HG03460 (cell line): ENCODE measurements at regions not wholly inside any gene's neighbourhood (a gene's known extent, or its start where the extent isn't known, plus 50 kb on each side); places are given as distances from the start of the nearest gene placed in this dataset.

Experiments
- ATAC-seq: cut with Tn5 transposase; IDR thresholded peaks from one replicate; pipeline ENCODE4 v1.9.1; 2021; ENCODE audit not compliant: unreplicated experiment

GRCh38 chr6:144335311-144335861 is 50.3 kb downstream of the UTRN start:
- ATAC-seq: no peak

- ATAC-seq: peak; percentile 62
Observed at GRCh38 chr6:144335914-144336313, 50.8 kb downstream of the UTRN start.

GRCh38 chr6:144336900-144337299 is 51.8 kb downstream of the UTRN start:
- no peak for ATAC-seq

GRCh38 chr6:144338474-144338873 is 53.3 kb downstream of the UTRN start:
- no peak for ATAC-seq

DNA sequence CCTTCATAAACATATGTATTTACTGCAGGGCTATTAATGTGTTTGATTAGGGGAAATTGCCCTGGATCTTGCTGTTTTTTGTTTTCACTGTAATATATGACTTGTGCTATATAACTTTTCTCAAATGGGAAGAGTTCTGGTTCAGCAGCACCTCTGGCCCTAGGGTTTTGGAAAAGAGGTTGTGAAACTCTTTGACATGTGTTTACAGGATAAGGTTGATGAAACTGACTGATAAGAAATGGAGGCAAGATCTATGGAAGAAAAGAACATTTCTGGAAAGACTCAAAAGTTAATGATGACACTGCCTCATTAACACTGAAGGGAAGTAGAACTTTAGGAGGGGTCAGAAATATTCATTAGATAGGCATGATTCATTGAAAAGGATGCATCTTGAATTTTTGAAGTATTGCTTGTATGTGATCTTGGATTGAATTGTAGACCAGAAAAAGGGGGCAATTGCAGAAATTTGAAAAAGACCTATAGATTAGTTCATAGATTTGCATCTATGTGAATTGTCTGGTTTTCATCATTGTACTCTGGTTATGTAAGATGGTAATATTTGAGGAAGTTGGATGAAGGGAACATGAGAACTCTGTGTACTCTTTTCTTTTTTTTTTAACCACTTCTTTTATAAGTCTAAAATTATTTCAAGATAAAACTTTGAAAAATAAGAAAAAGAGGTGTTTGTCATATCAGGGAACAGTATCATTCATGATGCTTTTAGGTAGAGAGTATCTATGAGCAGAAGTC is 54.0 kb downstream of the UTRN start:
- ATAC-seq: no peak

DNA sequence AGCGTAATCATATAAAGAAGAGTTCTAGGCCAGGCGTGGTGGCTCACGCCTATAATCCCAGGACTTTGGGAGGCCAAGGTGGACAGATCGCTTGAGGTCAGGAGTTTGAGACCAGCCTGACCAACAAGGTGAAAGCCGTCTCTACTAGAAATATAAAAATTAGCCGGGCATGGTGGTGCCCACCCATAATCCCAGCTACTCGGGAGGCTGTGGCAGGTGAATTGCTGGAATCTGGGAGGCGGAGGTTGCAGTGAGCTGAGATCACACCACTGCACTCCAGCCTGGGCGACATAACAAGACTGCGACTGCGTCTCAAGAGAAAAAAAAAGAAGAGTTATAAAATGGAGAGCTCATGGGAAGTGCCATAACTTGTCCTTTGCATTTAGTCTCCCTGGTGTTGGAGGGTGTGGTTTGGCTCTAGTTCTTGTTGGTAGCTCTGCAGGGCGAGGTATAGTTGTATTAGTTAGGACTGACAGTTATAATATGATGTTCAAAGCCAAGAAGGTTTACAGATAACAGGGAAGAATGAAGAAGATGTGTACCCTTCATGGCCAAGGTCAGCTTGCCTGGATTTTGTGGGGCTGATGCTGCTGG is 54.8 kb downstream of the UTRN start:
- ATAC-seq: no peak

- ATAC-seq: no peak
Observed at GRCh38 chr6:144340541-144341371, 55.6 kb downstream of the UTRN start.

- ATAC-seq: no peak
Observed at GRCh38 chr6:144341831-144342527, 56.8 kb downstream of the UTRN start.

- ATAC-seq: peak; percentile 45
Observed at GRCh38 chr6:144343701-144344428, 58.7 kb downstream of the UTRN start.

GRCh38 chr6:144344646-144345045 is 59.5 kb downstream of the UTRN start:
- ATAC-seq: peak; percentile 31

DNA sequence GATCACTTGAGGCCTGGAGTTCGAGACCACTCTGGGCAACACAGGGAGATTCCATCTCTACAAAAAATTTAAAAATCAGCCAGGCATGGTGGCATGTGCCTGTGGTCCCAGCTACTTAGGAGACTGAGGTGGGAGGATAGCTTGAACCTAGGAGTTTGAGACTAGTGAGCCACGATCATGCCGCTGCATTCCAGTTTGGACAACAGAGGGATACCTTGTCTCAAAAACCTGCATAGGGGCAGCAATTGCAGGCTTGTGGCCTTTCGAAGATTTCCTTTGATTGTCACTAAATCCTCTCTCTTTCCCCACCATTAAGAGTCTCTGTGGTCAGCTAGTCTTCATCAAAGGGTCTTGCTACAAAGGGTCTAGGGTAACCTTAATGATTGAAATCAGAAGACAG is 60.3 kb downstream of the UTRN start:
- ATAC-seq: no peak

DNA sequence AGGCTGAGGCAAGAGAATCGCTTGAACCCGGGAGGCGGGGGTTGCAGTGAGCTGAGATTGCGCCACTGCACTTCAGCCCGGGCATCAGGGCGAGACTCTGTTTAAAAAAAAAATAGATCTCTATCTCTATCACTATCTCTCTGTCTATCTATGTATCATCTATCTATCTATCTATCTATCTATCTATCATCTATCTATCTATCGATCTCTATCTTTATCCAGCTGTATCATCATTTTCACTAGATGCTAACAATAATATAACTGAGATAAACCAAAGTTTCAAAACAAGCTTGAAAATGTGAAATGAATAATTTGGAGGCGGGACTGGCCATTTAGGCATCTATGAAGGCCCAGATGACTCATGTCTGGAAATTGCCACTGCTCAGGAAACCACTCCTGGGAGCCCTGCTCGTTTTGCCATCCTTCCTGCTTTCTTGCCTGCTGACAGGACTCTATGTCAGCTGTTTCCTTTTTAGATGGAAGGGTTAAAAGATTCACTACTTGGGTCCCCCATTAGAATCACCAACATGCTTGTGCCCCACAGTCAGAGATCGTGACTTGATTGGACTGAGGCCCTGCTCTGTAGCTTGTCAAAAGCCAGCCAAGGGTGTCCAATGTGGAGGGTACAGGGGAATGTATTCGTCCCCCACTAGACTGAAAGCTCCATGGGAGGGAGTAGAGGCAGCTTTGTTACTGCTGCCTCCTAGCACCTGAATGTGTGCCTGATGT is 61.7 kb downstream of the UTRN start:
- no peak for ATAC-seq

- no peak for ATAC-seq
Observed at GRCh38 chr6:144347448-144347759, 62.3 kb downstream of the UTRN start.

GRCh38 chr6:144347933-144348332 is 62.8 kb downstream of the UTRN start:
- no peak for ATAC-seq

- peak; percentile 43 for ATAC-seq
Observed at GRCh38 chr6:144349690-144350527, 64.8 kb downstream of the UTRN start.

- peak; percentile 1 for ATAC-seq
Observed at GRCh38 chr6:144350528-144350880, 65.4 kb downstream of the UTRN start.

- ATAC-seq: no peak
Observed at GRCh38 chr6:144351379-144352127, 66.4 kb downstream of the UTRN start.

DNA sequence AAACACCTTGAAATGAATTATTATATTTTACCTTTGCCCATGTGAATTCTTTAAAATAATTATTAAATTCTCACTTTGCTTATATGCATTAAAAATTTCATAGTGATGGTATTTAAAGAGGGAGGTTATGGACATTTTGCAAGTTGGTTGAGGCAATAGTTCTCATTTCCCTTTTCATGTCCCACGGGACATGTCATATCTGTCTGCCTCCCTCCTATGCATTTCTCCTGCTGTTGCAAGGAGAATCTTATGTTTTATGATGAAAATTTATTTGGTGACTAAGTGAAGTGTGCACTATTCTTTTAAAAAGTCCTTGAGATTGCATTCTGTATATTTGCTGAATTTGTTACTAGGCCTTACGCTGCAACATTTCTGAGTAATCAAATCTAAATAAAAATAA is 67.2 kb downstream of the UTRN start:
- no peak for ATAC-seq
